ENCODE measurements at regions not wholly inside any gene's neighbourhood (a gene's known extent, or its start where the extent isn't known, plus 50 kb on each side); places are given as distances from the start of the nearest gene placed in this dataset.

GRCh38 chr2:196516564-196516963 lies 123.0 kb upstream of the CCDC150 start:
- no TSS peak for BruUV-seq (replicated peaks)
- no peaks in the 10 kb centered on the region for H3K4me1 ChIP-seq (ENCODE audit: control insufficient read depth, extremely low read depth, insufficient read depth, low read length)
- FAIRE-seq, result no peak
- H3K4me3 ChIP-seq (replicated peaks in 1 of 3; ENCODE audit: insufficient read depth in 1 of 3, low read depth in 1 of 3, low read length in 3 of 3), result no peak overlapping the region
- H3K9ac ChIP-seq (replicated peaks; ENCODE audit: extremely low read depth, insufficient read depth, low read length), result no peak overlapping the region
- H3K9me3 ChIP-seq (replicated peaks; ENCODE audit: control insufficient read depth, insufficient read depth, low read length), result no peaks in the 10 kb centered on the region
- DNase-seq (ENCODE audit: low read depth, low spot score), result no peak
- dilution Hi-C loops (cut with MboI; ENCODE audit: extremely low pct_ligation_motif_present, low sequenced_read_pairs) (no loop called here), intact Hi-C loops (cut with micrococcal nuclease) (no loop called here)
- H3K27ac ChIP-seq (ENCODE audit: insufficient read depth, low read depth, low read length), result no peak overlapping the region
- H3K79me2 ChIP-seq (ENCODE audit: control insufficient read depth, insufficient read depth, low read length), result no peaks in the 10 kb centered on the region
- H2AFZ ChIP-seq (ENCODE audit: low read depth, low read length), result no peak overlapping the region
- H4K20me1 ChIP-seq (replicated peaks; ENCODE audit: control insufficient read depth, extremely low read depth, insufficient read depth, low read length), result no peaks in the 10 kb centered on the region
- peaks cover 3 to 10% of the 10 kb centered on the region in 2 experiments for H3K27me3 ChIP-seq (ENCODE audit: control insufficient read depth in 2 of 2, insufficient read depth in 2 of 2, low read length in 2 of 2)
- H3K4me2 ChIP-seq (ENCODE audit: insufficient read depth, low read length), result no peak overlapping the region
- H3K36me3 ChIP-seq (ENCODE audit: control insufficient read depth in 2 of 2, extremely low read depth in 1 of 2, insufficient read depth in 2 of 2, low read length in 2 of 2), result no peaks in the 10 kb centered on the region
- no peak for TF ChIP-seq FOS (IDR thresholded peaks at IDR 0.05; ENCODE audit: borderline replicate concordance, insufficient read depth, low read length)
- no peak for TF ChIP-seq MYC (IDR thresholded peaks at IDR 0.05; ENCODE audit: low read depth, low read length)
- TF ChIP-seq GATA2 (IDR thresholded peaks at IDR 0.05; ENCODE audit: insufficient read depth, insufficient read length, low read depth, low read length), result no peak
- TF ChIP-seq MAX (IDR thresholded peaks at IDR 0.05; ENCODE audit: insufficient read depth, insufficient read length), result no peak
- POLR2A ChIA-PET, result no interaction called here
- no peaks in the 10 kb centered on the region for H3K9me1 ChIP-seq (replicated peaks; ENCODE audit: control insufficient read depth, extremely low read depth, insufficient read depth, low read length)
- CTCF ChIA-PET, result no interaction called here

- intact Hi-C loops (cut with micrococcal nuclease), result no loop called here
- H3K36me3 ChIP-seq (ENCODE audit: control insufficient read depth in 2 of 2, extremely low read depth in 1 of 2, insufficient read depth in 2 of 2, low read length in 2 of 2), result no peaks in the 10 kb centered on the region
- POLR2A ChIA-PET, result no interaction called here
- H3K9me1 ChIP-seq (replicated peaks; ENCODE audit: control insufficient read depth, extremely low read depth, insufficient read depth, low read length), result no peaks in the 10 kb centered on the region
- no peak overlapping the region for H3K4me2 ChIP-seq (ENCODE audit: insufficient read depth, low read length)
- no peak overlapping the region for H3K4me3 ChIP-seq (replicated peaks in 1 of 3; ENCODE audit: insufficient read depth in 1 of 3, low read depth in 1 of 3, low read length in 3 of 3)
- H3K79me2 ChIP-seq (ENCODE audit: control insufficient read depth, insufficient read depth, low read length), result no peaks in the 10 kb centered on the region
- H3K4me1 ChIP-seq (ENCODE audit: control insufficient read depth, extremely low read depth, insufficient read depth, low read length), result no peaks in the 10 kb centered on the region
- H3K27ac ChIP-seq (ENCODE audit: insufficient read depth, low read depth, low read length), result no peak overlapping the region
- FAIRE-seq, result no peak
- dilution Hi-C loops (cut with MboI; ENCODE audit: extremely low pct_ligation_motif_present, low sequenced_read_pairs), result no loop called here
- H3K9me3 ChIP-seq (replicated peaks; ENCODE audit: control insufficient read depth, insufficient read depth, low read length), result no peaks in the 10 kb centered on the region
- TF ChIP-seq CTCF (IDR thresholded peaks at IDR 0.05; ENCODE audit: extremely low read depth in 1 of 2, insufficient read depth in 1 of 2, low read depth in 1 of 2, low read length in 2 of 2), result no peak
- no peak for TF ChIP-seq POLR2AphosphoS5 (IDR thresholded peaks at IDR 0.05; ENCODE audit: insufficient read depth, low read depth, low read length)
- TF ChIP-seq MAX (IDR thresholded peaks at IDR 0.05; ENCODE audit: insufficient read depth, insufficient read length), result no peak
- no peak for TF ChIP-seq POLR2A (IDR thresholded peaks at IDR 0.05; ENCODE audit: low read depth, low read length)
- no peak for TF ChIP-seq GATA2 (IDR thresholded peaks at IDR 0.05; ENCODE audit: insufficient read depth, insufficient read length, low read depth, low read length)
- TF ChIP-seq JUN (IDR thresholded peaks at IDR 0.05; ENCODE audit: borderline replicate concordance, insufficient read depth, insufficient read length, low read depth), result no peak
- no peak for TF ChIP-seq FOS (IDR thresholded peaks at IDR 0.05; ENCODE audit: borderline replicate concordance, insufficient read depth, low read length)
- no peak for TF ChIP-seq MYC (IDR thresholded peaks at IDR 0.05; ENCODE audit: low read depth, low read length)
- TF ChIP-seq EZH2 (IDR thresholded peaks at IDR 0.05; ENCODE audit: borderline replicate concordance, low read depth, low read length, severe bottlenecking), result no peak
- no peak overlapping the region for H2AFZ ChIP-seq (ENCODE audit: low read depth, low read length)
- CTCF ChIA-PET, result interaction anchor here (0.6 kb wide), 1 partner anchor 1777 kb away, joined by 3 read pairs; no protein-coding TSS in a partner anchor
- H3K9ac ChIP-seq (replicated peaks; ENCODE audit: extremely low read depth, insufficient read depth, low read length), result no peak overlapping the region
- peaks cover 3 to 10% of the 10 kb centered on the region in 2 experiments for H3K27me3 ChIP-seq (ENCODE audit: control insufficient read depth in 2 of 2, insufficient read depth in 2 of 2, low read length in 2 of 2)
- DNase-seq (ENCODE audit: low read depth, low spot score), result no peak
- no peaks in the 10 kb centered on the region for H4K20me1 ChIP-seq (replicated peaks; ENCODE audit: control insufficient read depth, extremely low read depth, insufficient read depth, low read length)
- BruUV-seq (replicated peaks), result no TSS peak
These were observed 118.9 kb upstream of the CCDC150 start for GRCh38 chr2:196520605-196521004.

All from endothelial cell of umbilical vein (primary cell).